PC-9 (cell line): ENCODE measurements at regions not wholly inside any gene's neighbourhood (a gene's known extent, or its start where the extent isn't known, plus 50 kb on each side); places are given as distances from the start of the nearest gene placed in this dataset.

Experiments used
- CTCF ChIP-seq: fragments of 200-600 bp; sonication (generic); conservative IDR thresholded peaks from 2 replicates; pipeline ENCODE4 v1.6.1; 2017; ENCODE audit warnings: mixed run types, antibody characterized with exemption, mild to moderate bottlenecking, moderate library complexity
- EZH2 ChIP-seq: fragments of 200-600 bp; sonication (generic); IDR thresholded peaks from 2 replicates; pipeline ENCODE4 v1.8.0; 2017; ENCODE audit warnings: antibody characterized with exemption, low read depth

- TF ChIP-seq CTCF (no peak), EZH2 (no peak)
These were observed 358.3 kb upstream of the CBLB start for GRCh38 chr3:106227068-106227467.
